ENCODE measurements at regions not wholly inside any gene's neighbourhood (a gene's known extent, or its start where the extent isn't known, plus 50 kb on each side); places are given as distances from the start of the nearest gene placed in this dataset.

DNA sequence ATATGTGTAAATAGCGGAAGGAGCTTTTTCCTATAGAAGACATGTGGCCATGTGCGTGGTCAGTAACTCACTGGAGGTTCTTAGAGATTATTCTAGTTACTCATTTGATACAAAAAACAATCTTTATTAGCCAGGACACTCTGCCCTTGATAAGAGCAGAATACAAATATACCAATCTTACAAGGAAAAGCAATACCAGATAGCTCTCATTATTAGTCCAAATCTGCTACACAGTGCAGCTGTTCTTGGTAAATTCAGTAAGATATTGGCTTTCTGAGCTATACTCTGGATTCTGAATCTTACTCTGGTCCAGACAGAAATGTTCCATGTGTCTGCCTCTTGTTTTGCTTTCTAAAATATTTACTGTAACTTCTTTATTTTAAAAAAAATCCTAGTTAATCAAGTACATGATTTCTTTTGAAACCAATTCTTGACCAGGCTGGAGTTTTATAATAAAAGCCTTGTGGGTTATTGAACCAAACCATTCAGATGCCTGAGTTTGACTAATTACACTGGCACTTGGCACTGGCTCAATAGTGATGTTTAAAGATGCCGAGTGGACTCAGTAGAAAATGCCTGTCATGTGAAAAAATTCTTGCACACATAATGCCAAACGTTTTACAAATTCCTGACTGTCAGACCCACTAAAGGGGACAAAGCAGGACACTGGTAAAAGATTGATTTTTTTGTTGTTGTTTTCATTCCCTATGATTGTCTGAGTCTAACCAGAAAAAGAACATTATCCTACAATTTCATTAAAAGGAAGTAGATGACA, 242.8 kb upstream of the TCF21 start:
- TF ChIP-seq POLR2A (IDR thresholded peaks at IDR 0.05; ENCODE audit: low read depth, low read length) (no peak), EZH2 (IDR thresholded peaks at IDR 0.05; ENCODE audit: borderline replicate concordance, low read depth, low read length, severe bottlenecking) (no peak), POLR2AphosphoS5 (IDR thresholded peaks at IDR 0.05; ENCODE audit: insufficient read depth, low read depth, low read length) (no peak), FOS (IDR thresholded peaks at IDR 0.05; ENCODE audit: borderline replicate concordance, insufficient read depth, low read length) (no peak), JUN (IDR thresholded peaks at IDR 0.05; ENCODE audit: borderline replicate concordance, insufficient read depth, insufficient read length, low read depth) (no peak), MYC (IDR thresholded peaks at IDR 0.05; ENCODE audit: low read depth, low read length) (no peak), GATA2 (IDR thresholded peaks at IDR 0.05; ENCODE audit: insufficient read depth, insufficient read length, low read depth, low read length) (no peak)
- TF ChIP-seq, protein P1, sequence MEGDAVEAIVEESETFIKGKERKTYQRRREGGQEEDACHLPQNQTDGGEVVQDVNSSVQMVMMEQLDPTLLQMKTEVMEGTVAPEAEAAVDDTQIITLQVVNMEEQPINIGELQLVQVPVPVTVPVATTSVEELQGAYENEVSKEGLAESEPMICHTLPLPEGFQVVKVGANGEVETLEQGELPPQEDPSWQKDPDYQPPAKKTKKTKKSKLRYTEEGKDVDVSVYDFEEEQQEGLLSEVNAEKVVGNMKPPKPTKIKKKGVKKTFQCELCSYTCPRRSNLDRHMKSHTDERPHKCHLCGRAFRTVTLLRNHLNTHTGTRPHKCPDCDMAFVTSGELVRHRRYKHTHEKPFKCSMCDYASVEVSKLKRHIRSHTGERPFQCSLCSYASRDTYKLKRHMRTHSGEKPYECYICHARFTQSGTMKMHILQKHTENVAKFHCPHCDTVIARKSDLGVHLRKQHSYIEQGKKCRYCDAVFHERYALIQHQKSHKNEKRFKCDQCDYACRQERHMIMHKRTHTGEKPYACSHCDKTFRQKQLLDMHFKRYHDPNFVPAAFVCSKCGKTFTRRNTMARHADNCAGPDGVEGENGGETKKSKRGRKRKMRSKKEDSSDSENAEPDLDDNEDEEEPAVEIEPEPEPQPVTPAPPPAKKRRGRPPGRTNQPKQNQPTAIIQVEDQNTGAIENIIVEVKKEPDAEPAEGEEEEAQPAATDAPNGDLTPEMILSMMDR (IDR thresholded peaks at IDR 0.05; ENCODE audit: extremely low read depth in 1 of 2, insufficient read depth in 1 of 2, low read depth in 1 of 2, low read length in 2 of 2): no peak
- TF ChIP-seq, protein P2, sequence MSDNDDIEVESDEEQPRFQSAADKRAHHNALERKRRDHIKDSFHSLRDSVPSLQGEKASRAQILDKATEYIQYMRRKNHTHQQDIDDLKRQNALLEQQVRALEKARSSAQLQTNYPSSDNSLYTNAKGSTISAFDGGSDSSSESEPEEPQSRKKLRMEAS (IDR thresholded peaks at IDR 0.05; ENCODE audit: insufficient read depth, insufficient read length): no peak
